Kidney (tissue), 13 donors: ENCODE measurements at regions not wholly inside any gene's neighbourhood (a gene's known extent, or its start where the extent isn't known, plus 50 kb on each side); places are given as distances from the start of the nearest gene placed in this dataset.

ENCODE experiments used
- DNase-seq, 5 donors: peaks; one replicate each; pipeline ENCODE4 v3.0.0-alpha.2; 2013 to 2020
- FAIRE-seq: peaks from 2 replicates; lab custom pipeline; 2012; peaks lifted over from hg19 to GRCh38; lab: Jason Lieb, UNC
- H3K27ac ChIP-seq, 2 donors: one replicate each; pipeline ENCODE4 v1.7.0; 2013; ENCODE audit warnings: low read depth in 2 of 2, low read length in 2 of 2, inconsistent platforms in 1 of 2
- H3K27me3 ChIP-seq: one replicate; pipeline ENCODE4 v1.7.1; 2013; ENCODE audit warnings: low read length, inconsistent platforms; ENCODE audit not compliant: control insufficient read depth, insufficient read depth
- H3K36me3 ChIP-seq, 3 donors: one replicate each; pipeline versions ENCODE4 v1.7.0 to v1.7.1; 2013; ENCODE audit warnings: low read length in 3 of 3, control low read depth in 1 of 3, inconsistent platforms in 1 of 3; ENCODE audit not compliant: insufficient read depth in 3 of 3, control insufficient read depth in 2 of 3
- H3K4me1 ChIP-seq, 3 donors: one replicate each; pipeline versions ENCODE4 v1.7.0 to v1.7.1; 2013; ENCODE audit warnings: low read length in 3 of 3, inconsistent platforms in 1 of 3, low read depth in 1 of 3; ENCODE audit not compliant: control insufficient read depth in 2 of 3, insufficient read depth in 2 of 3
- H3K4me3 ChIP-seq, 3 donors: one replicate each; pipeline versions ENCODE4 v1.7.0 to v1.8.1; 2013; ENCODE audit warnings: low read length in 3 of 3, control low read depth in 1 of 3, inconsistent platforms in 1 of 3
- H3K9ac ChIP-seq, 3 donors: one replicate each; pipeline versions ENCODE4 v1.7.0 to v1.7.1; 2013; ENCODE audit warnings: low read length in 3 of 3, control low read depth in 1 of 3, inconsistent platforms in 1 of 3
- H3K9me3 ChIP-seq, 3 donors: one replicate each; pipeline versions ENCODE4 v1.7.0 to v1.7.1; 2013; ENCODE audit warnings: low read length in 3 of 3, control low read depth in 1 of 3, inconsistent platforms in 1 of 3; ENCODE audit not compliant: control insufficient read depth in 2 of 3, insufficient read depth in 1 of 3
- CTCF ChIP-seq: IDR thresholded peaks from 3 replicates; pipeline ENCODE4 v1.5.1; 2012; ENCODE audit warnings: mild to moderate bottlenecking, moderate library complexity, borderline replicate concordance; ENCODE audit not compliant: insufficient read depth; ENCODE audit errors: extremely low read depth
- intact Hi-C: fragments of 100-400 bp; cut with DNase I; formaldehyde crosslinking; loops from one replicate; pipeline ENCODE4 v1.11.1; 2022
- donor health status: control.
- donor health status: control.
- donor health status: control.
- donor health status: control.
- donor health status: control.
- donor health status: DM: yes; HTN: yes; CAD: no.
- donor health status: Normal renal cell carcinoma (clear cell type).

- FAIRE-seq (no peak), DNase-seq (peak in 2 of 5 donors; percentile 3 to 39)
- intact Hi-C loops = no loop called here
These were observed 587.5 kb upstream of the NEGR1 start for GRCh38 chr1:72869873-72870272.

GRCh38 chr1:72869441-72869840, 587.1 kb upstream of the NEGR1 start:
- Histone ChIP-seq H3K9ac (no peak overlapping the region), H3K36me3 (no peaks in the 10 kb centered on the region), H3K4me3 (no peak overlapping the region), H3K4me1 (no peaks in the 10 kb centered on the region), H3K9me3 (no peaks in the 10 kb centered on the region), H3K27me3 (no peaks in the 10 kb centered on the region), H3K27ac (no peak overlapping the region)
- FAIRE-seq (no peak), DNase-seq (no peak)
- intact Hi-C loops = no loop called here
- no peak for TF ChIP-seq CTCF

More at GRCh38 chr1:72869873-72870272, 587.5 kb upstream of the NEGR1 start:
- no peak for TF ChIP-seq CTCF
- no peak overlapping the region for H3K4me3 ChIP-seq
- H3K27ac ChIP-seq = no peak overlapping the region
- H3K9me3 ChIP-seq = no peaks in the 10 kb centered on the region
- H3K4me1 ChIP-seq = no peaks in the 10 kb centered on the region
- H3K36me3 ChIP-seq = no peaks in the 10 kb centered on the region
- H3K27me3 ChIP-seq = no peaks in the 10 kb centered on the region
- no peak overlapping the region for H3K9ac ChIP-seq

- Histone ChIP-seq H3K4me1 (no peaks in the 10 kb centered on the region), H3K4me3 (no peak overlapping the region), H3K9ac (no peak overlapping the region), H3K27me3 (no peaks in the 10 kb centered on the region), H3K36me3 (no peaks in the 10 kb centered on the region), H3K27ac (no peak overlapping the region), H3K9me3 (no peaks in the 10 kb centered on the region)
- TF ChIP-seq CTCF = no peak
- FAIRE-seq = no peak
- DNase-seq = no peak
- intact Hi-C loops = no loop called here
These were observed 569.3 kb upstream of the NEGR1 start for GRCh38 chr1:72851597-72851996.

- no peak for DNase-seq
These were observed 566.7 kb upstream of the NEGR1 start for GRCh38 chr1:72848997-72849396.

More at GRCh38 chr1:72848997-72849396, 566.7 kb upstream of the NEGR1 start:
- Histone ChIP-seq H3K27ac (no peak overlapping the region), H3K36me3 (no peaks in the 10 kb centered on the region), H3K9ac (no peak overlapping the region), H3K9me3 (no peaks in the 10 kb centered on the region), H3K27me3 (no peaks in the 10 kb centered on the region), H3K4me3 (no peak overlapping the region), H3K4me1 (no peaks in the 10 kb centered on the region)
- intact Hi-C loops = no loop called here
- no peak for TF ChIP-seq CTCF
- no peak for FAIRE-seq
